HG02885 (cell line): ENCODE measurements at regions not wholly inside any gene's neighbourhood (a gene's known extent, or its start where the extent isn't known, plus 50 kb on each side); places are given as distances from the start of the nearest gene placed in this dataset.

Experiments
- ATAC-seq: cut with Tn5 transposase; IDR thresholded peaks from one replicate; pipeline ENCODE4 v1.9.1; 2021; ENCODE audit warnings: mild to moderate bottlenecking; ENCODE audit not compliant: unreplicated experiment, poor library complexity

DNA sequence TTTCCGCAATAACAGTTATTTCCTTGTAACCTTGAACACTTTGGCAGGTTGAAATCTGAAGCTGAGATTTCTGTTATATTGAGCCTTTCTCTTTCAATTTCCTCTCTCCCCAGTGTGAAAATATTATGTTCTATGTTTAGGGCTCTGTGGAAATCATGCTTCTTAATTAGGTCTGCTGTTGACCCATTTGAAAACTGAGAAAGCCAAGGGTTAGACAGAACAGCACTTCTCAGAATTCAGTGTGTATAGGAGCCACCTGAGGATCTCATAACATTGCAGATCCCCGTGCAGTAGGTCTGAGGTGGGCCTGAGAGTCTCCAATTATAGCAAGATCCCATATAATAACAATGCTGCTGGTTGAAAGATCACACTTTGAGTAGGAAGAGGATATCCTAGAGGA, 230.2 kb upstream of the NT5C1B start:
- no peak for ATAC-seq

GRCh38 chr2:18814387-18814786, 225.0 kb upstream of the NT5C1B start:
- no peak for ATAC-seq

DNA sequence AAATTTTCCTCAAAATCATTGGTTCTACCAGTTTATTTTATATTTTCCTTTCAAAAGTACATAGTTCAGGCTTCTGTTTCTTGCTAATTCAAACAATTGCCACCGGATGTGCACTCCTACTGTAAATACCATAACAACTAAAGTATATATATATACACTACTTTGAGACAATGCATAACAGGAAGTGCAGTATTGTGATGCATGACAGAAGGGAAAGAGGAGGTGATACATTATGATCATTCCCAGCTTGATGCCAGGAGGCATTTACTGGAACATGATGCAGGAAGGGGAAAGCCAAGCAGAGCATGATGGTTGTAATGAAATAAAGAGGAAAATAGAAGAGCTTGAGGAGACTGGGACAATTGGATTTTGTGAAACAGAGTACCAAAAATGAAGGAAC, 215.2 kb upstream of the NT5C1B start:
- no peak for ATAC-seq

DNA sequence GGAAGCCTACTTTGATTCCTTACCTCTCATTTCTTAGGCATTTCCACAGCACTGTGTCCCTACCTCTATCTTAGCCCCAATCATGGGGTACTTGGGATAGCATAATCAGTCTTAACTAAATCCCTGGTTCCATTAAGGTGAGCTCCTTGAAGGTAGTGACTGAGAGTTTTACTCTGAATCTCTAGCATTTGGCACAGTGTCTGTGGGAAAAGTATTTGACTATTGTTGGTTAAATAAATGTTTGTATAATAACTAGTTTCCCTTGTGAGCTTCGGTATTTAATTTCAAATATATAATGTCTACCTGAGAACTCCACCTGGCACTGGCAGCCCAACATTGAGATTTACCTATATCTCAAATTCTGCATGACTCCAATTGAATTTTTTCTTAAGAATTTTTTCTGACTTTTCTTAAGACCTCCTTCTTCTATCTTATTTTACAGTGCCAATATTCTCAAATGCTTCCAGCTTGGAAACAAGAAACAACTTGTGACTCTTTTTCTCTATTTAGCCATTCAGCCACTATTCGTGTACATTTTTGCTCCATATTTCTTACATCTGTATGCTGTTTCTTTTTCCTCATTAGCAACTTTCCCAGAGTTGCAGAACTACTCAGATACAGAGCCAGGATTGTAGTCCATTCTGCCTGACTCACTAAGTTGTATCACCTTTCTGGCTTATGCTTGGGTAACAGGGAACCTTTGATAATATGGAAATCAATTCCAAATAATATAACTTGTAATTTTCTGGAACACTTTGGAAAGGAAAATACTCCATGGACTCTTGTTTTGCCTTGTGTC, 214.0 kb upstream of the NT5C1B start:
- ATAC-seq = no peak

- ATAC-seq = no peak
Measured at GRCh38 chr2:18800240-18800971, 211.0 kb upstream of the NT5C1B start.

GRCh38 chr2:18799397-18799796, 210.0 kb upstream of the NT5C1B start:
- no peak for ATAC-seq

DNA sequence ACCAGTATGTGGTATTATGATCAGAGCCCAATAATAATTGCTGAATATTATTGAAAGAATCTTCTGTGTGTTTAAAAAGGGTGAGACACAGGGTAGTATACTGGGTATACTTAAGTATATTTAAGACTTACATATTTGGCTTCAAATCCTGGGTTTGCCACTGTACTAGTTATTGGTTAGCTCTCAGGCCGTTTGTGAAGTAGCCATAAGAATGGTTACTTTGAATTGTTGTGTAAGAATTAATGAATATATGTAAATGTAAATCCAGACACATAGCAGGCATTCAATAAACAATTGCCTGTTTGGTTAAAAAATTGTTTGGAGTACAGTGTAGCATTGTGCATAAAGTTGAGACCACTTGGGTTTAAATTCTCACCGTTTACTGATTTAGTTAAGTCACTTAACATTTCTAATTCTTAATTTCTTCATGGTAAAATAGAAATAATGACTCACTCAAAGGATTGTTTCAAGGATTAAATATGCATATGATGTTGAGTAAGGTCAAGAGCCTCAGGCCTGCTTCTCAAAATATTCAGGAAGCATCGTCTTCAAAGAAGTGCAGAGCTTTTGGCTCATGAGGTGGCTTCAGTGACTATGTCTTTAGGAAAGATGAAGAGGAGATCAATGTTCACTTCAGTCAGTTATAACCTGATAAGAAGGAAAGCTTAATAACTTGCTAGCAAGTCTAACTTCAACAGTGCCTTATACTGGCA, 207.9 kb upstream of the NT5C1B start:
- no peak for ATAC-seq

GRCh38 chr2:18795906-18796305, 206.5 kb upstream of the NT5C1B start:
- ATAC-seq = no peak

DNA sequence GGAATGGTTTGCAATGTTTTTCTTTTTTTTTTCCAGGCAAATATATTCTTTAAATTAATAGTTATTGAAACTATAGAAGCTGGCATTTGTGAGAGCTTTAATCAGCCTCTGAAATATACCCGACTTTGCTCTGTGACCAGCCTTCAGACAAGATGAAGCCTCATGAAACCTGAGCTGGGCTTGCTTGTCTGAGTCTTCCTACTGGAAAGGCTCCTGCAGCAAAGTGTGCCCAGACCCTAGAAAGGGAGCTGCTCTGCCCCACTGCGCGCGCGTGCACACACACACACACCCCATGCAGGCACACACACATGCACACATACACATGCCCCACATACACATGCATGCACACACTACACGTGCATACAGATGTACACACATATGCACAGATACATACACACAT, 203.3 kb upstream of the NT5C1B start:
- ATAC-seq = no peak

- no peak for ATAC-seq
Measured at GRCh38 chr2:18792226-18792629, 202.9 kb upstream of the NT5C1B start.

DNA sequence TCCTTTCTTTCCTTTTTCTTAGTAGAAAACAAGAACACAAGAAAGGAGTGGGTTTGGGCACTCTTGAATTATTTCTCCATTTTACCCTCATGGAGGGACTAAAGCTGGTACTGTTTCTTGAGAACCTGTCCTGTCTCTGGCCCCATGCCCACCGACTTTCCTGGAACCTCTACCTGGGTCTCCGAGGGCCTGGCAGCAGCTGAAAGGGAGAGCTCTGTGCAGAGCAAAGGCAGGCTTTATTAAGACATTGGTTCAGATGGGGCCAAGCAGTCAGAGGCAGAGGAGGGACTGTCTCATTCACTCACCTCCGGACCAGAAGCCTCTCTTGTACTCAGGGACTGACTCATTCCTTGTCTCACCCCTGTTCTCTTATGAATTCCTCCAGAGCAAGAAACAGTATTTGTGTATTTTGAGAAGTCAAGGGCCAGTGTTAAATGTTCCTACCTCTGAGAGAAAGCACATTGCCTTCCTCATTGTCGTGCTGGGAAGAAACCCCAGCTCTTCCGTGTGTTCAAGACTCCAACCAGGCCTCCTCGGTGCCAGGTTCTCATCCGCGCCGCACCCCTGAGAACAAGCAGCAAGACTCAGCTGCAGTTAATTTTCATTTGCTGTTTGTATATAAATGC, 201.9 kb upstream of the NT5C1B start:
- no peak for ATAC-seq

DNA sequence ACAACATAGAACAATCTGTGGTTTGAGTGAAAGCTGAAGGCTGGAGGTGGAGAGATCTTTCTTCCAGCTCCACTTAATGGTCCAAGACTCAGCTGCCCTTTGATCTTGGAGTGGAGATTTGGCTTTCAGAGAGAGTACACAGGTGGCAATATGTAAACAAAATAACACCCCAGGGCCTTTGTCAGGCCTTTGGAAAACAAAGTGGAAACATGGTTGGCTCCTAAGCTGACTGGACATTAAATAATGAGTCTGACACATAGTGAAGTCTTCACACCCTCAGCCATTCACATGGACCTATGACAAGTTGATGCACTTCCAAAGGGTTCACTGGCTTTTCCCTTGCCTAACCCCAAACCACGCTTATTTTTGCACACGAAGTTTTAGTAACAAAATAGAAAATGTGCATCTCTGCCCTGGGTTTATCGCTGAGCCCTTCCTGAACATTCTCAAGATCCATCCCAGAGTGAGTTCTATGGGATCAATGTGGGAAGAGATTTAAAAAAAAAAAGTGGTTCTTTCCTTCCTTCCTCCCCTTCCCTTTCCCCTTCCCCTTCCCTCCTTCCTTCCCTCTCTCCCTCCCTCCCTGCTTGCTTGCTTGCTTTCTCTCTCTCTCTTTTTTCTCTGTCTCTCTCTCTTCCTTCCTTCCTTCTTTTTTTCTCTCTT, 201.3 kb upstream of the NT5C1B start:
- no peak for ATAC-seq

DNA sequence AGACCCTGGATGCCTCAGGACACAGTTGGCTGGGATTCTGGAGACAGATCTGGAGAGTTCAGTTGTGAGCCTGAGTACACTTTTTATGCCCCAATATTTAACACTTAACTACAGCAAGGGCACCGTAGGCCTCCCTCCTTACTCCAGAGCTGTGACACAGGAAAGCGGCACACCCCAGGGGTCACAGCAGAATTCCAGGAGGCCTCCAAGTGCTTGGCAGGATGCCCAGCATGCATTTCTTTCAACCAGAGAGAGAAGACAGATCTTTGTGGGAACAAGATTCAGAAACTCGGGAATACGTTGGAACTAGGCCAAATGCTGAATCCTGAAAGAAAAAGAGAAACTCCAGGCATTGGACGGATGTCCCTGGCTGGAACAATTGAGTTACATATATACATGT, 199.2 kb upstream of the NT5C1B start:
- no peak for ATAC-seq

DNA sequence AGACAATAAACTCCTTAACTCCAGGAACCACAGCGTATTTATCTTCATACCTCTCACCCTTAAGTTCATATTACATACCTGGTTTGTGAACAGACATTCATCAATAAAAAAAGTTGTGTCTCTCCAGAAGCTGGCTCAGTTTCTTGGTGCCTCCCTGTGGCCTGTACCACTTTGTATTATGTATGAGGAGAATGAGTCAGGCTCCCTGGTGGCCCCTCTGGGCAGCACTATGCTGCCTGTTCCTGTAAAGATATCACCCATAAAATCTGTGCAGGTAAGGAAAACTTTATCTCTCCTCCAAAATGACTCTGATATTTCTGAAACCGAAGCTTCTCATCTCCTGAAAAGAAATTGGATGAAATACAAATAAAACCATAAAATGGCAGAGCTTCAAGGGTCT, 198.4 kb upstream of the NT5C1B start:
- no peak for ATAC-seq

GRCh38 chr2:18784245-18784644, 194.9 kb upstream of the NT5C1B start:
- ATAC-seq = no peak

DNA sequence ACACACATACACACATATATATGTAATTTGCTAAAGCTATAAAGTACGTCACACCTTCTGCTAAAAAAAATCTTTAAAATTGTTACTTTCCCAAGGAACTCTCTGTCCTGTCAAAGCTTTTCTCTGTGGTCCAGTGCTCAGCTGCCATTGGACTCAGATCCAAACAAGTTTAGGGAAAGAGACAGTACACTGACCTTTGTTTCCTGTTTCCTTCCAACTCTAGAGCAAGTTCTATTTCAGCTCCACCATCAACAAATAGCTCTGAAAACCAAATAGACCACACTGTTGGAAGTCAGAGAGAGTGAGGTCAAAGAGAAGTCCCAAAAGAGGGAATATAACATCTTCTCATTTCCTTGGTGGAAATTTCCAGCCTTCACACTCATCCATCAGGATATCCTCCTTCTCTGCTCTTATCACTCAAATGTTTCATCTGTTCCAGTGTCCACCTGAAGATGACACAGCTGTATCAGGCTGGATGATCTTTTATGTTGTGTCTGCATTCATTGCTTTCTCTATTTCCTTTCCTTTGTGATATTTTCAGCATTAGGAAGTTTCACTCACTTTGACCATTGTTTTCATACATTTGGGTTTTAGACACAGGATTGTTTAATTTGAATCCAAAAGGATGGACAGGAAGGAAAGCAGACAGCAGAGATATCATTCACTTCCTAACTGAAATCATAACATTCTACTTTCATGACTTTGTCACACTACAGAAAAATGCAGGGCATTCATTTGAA, 192.3 kb upstream of the NT5C1B start:
- no peak for ATAC-seq

DNA sequence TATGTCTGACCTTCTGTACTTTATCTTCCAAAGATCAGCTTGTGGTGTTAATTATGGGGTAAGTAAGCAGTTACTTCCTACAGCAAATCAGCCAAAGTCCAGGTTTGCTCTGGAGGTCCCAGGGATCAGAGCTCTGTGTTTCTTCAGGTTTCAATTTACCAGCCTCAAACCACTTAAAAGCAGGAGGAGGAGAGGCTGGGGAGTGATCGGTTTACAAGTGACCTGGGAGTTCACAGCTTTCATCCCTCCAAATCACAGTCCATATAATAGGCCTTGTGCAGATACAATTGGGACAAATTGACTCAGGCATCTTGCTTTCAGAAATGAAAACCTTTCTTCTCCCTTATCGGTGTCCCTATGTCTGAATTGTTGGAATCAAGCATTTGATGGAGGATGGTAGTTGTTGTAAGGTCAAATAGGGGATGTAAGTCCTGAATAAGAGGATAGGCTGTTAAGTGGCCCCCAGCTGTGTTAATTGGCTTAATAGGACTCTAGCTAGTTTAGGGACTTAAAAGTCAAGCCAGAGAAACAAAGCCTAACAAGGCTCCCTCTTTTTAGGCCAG, 188.0 kb upstream of the NT5C1B start:
- ATAC-seq = no peak

DNA sequence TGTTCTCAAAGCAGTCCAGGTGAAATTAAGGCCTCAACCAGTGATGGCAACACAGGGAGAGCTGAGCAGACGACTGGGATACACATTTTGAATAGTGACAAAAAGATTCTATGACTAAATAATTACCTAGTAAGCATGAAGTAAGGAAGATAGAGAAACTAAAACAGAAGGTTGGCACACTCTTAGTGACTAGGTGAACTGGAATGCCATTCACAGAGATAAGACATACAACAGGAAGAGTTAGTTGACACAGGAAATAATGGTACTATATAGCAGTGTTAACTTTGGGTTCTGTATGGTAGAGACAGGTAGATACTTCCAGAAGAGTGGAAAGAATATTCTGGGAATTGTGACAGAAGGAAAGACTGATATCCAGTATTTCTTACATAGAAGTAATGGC, 181.8 kb upstream of the NT5C1B start:
- ATAC-seq = no peak

DNA sequence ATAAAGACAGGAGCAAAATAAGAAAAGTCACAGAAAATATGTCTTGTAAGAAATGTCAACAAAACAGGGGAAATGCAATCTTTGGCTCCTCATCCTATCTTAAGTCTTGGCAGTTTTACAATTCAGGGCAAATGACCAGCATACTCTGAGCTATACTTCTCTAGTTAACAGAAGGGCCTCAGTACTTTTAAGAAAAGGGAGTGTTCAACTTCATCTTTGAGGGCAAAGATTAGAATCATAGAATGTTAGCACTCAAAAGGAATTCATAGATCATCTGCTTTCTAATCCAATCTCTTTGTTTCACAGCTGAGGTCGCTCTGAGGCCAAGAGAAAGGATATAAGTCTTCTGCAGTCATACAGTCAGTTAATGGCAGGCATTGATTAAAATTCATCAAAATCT, 174.0 kb upstream of the NT5C1B start:
- ATAC-seq = no peak
